Activated CD4-positive, alpha-beta T cell treated with anti-CD3 and anti-CD28 coated beads, Interleukin-2, amount 50 U/mL, for 48 hours (primary cell): ENCODE measurements at regions not wholly inside any gene's neighbourhood (a gene's known extent, or its start where the extent isn't known, plus 50 kb on each side); places are given as distances from the start of the nearest gene placed in this dataset.
"Not testable (repeated sequence)": the region's sequence is repeated elsewhere in the genome, so short reads cannot be mapped to it uniquely, and the experiment has no call there.

ENCODE experiments used
- DNase-seq, 2 experiments: peaks; one replicate each; pipeline ENCODE4 v3.0.0-alpha.2; 2020

GRCh38 chr1:166507347-166507746 lies 331.9 kb upstream of the POGK start:
- DNase-seq, result no peak

- DNase-seq, result no peak
Observed at GRCh38 chr1:166511761-166512160, 327.5 kb upstream of the POGK start.

DNA sequence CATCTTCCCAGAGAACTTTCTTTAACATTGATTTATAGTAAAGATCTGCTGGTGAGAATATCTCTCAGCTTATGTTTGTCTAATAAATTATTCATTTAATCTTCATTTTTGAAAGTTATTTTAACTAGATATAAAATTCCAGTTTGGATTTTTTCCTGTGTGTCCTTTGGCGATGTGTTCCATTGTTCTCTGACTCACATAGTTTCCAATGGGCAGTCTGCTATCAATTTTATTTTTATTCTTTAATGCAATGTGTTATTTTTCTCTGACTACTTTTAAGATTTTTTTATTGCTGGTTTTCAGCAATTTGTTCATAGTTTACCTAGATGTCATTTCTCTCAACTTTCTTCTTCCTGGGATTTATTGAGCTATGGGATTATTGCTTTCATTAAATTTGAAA lies 325.2 kb upstream of the POGK start:
- DNase-seq, result no peak

DNA sequence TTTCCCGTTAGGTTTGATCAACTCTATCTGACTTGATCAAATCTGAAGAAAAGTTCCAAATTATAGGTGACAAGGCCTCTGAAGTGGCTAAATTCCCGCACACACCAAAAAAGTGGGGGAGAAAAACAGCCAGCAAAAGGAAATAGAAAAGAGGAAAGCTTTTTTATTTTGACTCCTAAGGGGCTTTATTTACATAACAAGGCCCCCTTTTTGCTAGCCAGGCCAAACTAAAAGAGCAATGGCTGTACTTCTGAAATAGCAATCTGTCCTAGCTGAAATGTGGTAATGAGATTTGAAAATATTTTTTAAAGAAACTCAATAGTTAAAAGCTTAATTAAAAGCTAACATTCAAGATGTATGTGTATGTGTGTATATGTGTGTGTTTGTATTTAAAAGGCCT lies 311.5 kb upstream of the POGK start:
- DNase-seq, result no peak

- DNase-seq, result no peak
Observed at GRCh38 chr1:166538646-166539045, 300.6 kb upstream of the POGK start.

- DNase-seq, result no peak
Observed at GRCh38 chr1:166544036-166544435, 295.2 kb upstream of the POGK start.

DNA sequence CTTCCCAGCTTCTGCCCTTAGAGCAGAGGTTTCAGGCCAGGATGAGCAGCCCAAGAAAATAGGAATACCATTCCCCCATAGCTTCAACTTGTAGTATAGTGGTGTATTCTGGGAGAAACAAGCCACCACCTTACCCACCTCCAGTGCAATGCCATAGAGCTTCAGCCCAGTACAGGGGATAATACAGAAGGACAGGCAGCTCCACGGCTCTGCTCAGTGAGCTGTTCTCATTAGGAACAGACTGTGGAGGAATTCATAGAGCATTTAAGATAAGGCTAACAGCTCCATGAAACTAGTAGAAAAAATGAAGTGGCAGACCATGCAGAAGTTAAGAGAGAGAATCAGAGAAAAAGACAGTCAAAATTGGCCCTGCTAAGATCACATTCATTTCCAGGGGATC lies 294.7 kb upstream of the POGK start:
- no peak for DNase-seq

DNA sequence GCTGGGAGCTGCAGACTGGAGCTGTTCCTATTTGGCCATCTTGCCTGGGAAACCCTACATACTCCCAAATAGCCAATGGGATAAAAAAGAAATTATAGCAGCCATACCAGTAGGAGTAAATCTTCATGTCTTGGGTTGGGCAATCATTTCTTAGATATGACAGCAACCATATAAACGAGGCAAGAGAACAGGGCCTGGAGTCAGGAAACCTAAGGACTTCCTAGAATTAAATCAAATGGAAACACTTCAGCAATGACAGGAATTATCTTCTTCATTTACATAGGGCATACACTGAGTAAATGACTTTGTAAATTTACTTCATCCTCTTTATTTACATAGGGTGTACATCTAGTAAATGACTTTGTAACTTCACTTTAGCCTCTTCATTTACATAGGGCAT lies 286.6 kb upstream of the POGK start:
- DNase-seq, result no peak

DNA sequence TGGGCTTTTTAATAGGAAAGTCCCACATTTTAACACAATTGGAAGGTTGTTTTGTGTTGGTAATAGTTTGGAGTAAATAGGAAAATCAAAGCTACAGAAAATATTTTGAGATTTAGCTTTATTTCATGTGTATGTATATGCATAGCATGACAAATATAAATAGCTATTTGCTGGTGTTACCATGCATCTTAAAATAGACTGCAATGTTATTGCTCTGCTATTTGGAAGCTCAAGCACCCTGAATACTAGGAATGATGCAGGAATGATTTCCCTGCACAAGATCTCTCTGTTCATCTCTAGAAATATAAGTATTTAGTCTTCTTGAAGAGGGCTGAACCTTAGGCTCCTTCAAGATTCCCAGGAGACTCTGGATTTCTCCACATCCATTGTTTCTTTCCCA lies 268.3 kb upstream of the POGK start:
- no peak for DNase-seq

DNA sequence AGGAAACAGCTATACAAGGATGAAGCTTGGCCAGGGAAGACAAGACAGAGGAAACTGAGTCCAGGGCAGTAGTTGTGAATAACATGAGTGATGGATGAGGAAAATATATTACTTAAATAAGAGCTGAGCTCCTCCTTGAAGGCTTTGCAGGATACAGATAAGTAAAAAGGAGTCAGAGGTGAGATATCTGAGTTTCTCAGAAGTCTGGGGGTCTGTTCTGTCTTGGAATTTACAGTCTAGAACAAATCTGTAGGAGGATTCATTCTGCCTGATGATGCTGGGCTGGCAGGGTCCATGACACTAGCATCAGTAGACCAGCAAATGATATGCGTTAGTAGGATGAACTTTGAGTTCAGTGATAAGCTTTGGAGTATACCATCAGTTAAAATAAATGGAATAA lies 266.1 kb upstream of the POGK start:
- DNase-seq, result no peak

- DNase-seq, result no peak
Observed at GRCh38 chr1:166579557-166580501, 259.4 kb upstream of the POGK start.

- no peak for DNase-seq
Observed at GRCh38 chr1:166588741-166589140, 250.5 kb upstream of the POGK start.

DNA sequence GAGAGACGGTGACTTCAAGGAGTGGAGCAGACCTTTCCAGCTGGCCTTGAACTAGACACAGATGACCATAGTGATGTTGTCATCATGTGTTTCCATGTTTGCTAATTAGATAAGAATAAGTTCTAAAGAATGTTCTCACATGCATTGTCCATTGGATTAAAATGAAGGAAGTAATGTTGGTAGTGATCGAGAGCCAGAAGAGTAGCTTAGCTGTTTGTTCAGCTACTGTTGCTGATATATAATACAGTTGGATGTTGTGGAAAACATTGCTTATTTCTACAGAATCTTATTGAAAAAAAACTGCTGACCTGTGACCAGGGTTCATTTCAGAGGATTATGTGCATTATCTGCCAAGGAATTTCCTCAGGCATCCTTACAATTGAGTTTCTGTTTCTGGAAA lies 249.1 kb upstream of the POGK start:
- no peak for DNase-seq

DNA sequence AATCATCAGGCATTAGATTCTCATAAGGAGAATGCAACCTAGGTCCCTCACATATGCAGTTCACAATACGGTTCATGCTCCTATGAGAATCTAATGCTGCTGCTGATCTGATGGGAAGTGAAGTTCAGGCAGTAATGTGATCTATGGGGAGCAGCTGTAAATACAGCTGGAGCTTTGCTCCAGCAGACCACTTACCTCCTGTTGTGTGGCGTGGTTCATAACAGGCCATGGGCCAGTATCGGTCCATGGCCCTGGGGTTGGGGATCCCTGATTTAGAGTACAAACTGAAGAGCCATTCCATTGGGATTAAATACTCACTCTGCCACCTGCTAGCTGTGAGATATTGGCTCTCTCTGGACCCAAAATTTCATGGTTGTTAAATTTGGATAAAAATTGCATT lies 244.6 kb upstream of the POGK start:
- DNase-seq, result no peak

- DNase-seq, result no peak
Observed at GRCh38 chr1:166597516-166597915, 241.8 kb upstream of the POGK start.

GRCh38 chr1:166600574-166600973 lies 238.7 kb upstream of the POGK start:
- no peak for DNase-seq

DNA sequence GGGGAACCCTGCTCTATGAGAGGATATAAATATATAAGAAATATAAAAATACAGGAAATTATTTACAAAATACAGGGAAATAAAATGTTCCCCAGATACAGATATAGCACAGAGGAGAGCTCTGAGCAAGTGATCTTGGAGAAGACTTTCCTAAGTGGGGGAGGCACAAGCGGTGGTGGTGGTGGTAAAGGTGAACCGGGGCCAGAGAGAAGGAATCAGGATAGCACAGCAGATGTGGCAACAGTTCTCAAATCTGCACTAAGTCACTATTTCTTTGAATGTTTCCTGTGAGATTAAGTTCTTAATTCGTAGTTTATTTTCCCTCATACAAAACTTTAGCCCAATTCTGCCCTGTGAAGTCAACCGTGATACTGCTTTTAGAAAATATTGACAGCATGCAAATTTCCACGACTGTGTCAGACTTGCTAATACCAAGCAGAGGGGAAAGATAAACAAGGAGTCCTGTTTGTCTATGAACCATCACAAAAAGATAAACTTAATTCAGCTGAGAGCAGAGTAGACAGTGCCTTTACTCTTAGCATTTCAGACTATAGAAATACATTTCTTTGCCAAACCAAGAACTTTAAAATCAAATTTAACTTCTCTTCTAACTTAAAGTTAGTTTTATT lies 237.5 kb upstream of the POGK start:
- no peak for DNase-seq

DNA sequence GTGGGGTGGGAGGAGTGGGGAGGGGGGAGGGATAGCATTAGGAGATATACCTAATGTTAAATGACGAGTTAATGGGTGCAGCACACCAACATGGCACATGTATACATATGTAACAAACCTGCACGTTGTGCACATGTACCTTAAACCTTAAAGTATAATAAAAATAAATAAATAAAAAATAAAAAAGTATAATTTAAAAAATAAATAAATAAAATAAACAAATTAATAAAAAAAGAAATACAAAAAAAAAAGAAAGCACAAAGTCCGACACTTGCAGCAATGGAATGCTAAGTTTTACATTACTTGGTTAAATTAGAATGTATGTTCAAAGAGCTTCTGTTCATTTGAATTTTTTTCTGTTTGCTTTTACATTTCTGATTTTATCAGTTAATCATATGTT lies 236.5 kb upstream of the POGK start:
- not testable (repeated sequence) for DNase-seq

- no peak for DNase-seq
Observed at GRCh38 chr1:166603296-166603695, 236.0 kb upstream of the POGK start.

DNA sequence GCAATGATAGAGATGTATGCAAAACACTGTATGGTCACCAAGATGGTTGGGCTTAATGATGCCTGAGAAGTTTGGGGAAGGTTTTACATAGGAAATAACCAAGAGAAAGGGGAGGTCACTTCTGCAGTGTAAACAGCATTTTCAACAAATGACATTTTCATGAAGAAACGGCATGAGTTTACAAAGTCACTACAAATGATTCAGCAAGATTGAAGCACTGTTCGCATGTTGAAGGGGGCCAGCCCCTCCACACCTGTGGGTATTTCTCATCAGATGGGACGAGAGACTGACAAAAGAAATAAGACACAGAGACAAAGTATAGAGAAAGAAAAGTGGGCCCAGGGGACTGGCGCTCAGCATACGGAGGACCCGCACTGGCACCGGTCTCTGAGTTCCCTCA lies 234.1 kb upstream of the POGK start:
- no peak for DNase-seq

DNA sequence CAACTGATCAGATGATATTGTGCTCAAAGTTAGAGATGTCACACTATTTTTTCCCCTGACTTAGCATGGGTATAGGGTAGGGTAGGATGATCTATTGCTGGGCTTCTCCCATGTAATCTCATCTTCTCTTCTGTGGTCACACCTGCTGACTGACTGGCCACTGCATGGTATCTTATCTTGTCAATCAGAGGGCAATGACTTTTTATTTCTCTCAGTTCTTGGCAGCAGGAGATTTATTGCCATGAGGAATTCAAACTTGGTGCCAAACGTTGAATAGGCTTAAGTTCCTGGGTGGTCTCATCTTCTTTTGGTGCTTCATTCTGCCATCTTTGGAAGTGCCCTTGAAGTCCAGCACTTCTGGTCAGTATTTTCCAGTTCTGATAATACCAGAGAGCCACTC lies 226.4 kb upstream of the POGK start:
- DNase-seq, result no peak

DNA sequence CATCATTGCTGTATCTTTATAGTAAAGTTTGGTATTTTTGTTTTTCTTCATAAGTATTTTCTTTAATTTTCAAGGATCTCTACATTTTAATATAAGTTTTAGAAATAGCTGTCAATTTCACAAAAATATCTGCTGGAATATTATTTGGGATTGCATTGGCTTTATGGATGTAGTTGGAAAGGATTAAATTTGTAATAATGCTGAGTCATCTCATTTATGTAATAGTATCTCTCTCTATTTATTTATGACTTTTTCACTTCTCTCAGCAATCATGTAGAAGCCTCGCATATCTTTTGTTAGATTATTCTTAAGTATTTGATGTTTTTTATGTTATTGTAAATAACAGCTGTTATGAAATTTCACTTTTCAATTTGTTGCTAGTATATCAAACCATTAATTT lies 223.1 kb upstream of the POGK start:
- DNase-seq, result no peak

- no peak for DNase-seq
Observed at GRCh38 chr1:166626711-166627110, 212.6 kb upstream of the POGK start.

DNA sequence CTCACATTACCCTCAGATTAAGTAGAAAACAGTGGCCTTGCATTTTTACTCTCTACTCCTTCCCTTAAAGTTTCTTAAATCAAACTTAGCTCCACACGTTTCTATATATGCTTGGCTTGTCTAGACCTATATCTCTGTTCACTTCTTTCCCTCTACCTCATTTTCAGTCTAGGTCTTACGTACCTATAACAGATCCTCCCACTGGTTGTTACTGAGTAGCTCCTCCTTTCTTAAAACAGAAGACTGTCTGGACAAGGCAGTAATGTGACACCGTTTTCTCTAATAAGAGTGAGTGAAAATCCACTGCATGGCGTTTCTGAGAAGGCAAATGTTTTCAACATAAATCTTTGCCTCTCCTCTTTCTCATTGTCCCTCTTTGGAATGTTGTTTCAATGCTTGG lies 211.7 kb upstream of the POGK start:
- no peak for DNase-seq

DNA sequence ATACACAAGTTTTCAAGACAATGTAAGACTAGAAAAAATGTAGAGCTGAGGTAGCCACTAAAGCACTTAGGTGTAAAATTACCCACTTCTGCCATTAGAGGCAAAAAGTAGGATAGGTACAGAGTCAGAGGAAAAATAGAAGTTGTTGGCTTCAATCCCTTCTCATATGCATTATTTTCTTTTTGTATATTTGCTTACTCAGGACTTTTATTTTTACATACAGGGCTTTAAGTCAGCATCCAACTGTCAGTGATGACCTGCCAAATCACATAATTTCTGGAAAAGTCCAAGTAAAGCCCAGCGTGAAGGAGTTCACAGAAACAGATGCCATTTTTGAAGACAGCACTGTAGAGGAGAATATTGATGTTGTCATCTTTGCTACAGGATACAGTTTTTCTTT lies 211.0 kb upstream of the POGK start:
- no peak for DNase-seq
